ENCODE measurements at regions not wholly inside any gene's neighbourhood (a gene's known extent, or its start where the extent isn't known, plus 50 kb on each side); places are given as distances from the start of the nearest gene placed in this dataset.
"Not testable (repeated sequence)": the region's sequence is repeated elsewhere in the genome, so short reads cannot be mapped to it uniquely, and the experiment has no call there.

DNA sequence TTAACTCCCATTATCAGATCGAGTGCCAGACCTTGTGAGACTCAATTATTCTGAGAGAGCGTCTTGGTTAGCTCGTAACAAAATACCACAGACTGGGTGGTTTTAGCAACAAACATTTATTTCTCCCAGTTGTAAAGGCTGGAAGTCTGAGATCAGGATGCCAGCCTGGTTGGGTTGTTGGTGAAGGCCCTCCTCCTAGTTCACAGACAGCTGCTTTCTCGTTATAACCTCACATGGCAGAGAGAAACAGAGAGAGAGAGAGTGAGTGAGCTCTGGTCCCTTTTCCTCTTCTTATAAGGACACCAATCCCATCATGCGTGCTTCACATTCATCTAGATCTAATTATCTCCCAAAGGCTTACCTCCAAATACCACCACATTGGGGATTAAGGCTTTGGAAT, 114.2 kb upstream of the SLC24A2 start:
- no peak overlapping the region for H3K4me3 ChIP-seq
- ATAC-seq = no peak
- no peaks in the 10 kb centered on the region for H3K4me1 ChIP-seq
- intact Hi-C loops (cut with DNase I) = no loop called here
- H3K36me3 ChIP-seq (ENCODE audit: insufficient read depth in 1 of 2, low read depth in 1 of 2) = no peaks in the 10 kb centered on the region
- peaks cover 0 to 2% (median 0%) of the 10 kb centered on the region in 3 donors for H3K27me3 ChIP-seq (ENCODE audit: insufficient read depth in 3 of 3, low read length in 2 of 3)
- WGBS, 3 donors = 50 to 53% (median 53%) methylated on average over 5 of the region's 5 CpGs
- TF ChIP-seq, protein P1, sequence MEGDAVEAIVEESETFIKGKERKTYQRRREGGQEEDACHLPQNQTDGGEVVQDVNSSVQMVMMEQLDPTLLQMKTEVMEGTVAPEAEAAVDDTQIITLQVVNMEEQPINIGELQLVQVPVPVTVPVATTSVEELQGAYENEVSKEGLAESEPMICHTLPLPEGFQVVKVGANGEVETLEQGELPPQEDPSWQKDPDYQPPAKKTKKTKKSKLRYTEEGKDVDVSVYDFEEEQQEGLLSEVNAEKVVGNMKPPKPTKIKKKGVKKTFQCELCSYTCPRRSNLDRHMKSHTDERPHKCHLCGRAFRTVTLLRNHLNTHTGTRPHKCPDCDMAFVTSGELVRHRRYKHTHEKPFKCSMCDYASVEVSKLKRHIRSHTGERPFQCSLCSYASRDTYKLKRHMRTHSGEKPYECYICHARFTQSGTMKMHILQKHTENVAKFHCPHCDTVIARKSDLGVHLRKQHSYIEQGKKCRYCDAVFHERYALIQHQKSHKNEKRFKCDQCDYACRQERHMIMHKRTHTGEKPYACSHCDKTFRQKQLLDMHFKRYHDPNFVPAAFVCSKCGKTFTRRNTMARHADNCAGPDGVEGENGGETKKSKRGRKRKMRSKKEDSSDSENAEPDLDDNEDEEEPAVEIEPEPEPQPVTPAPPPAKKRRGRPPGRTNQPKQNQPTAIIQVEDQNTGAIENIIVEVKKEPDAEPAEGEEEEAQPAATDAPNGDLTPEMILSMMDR (IDR thresholded peaks at IDR 0.05) = no peak
- no peaks in the 10 kb centered on the region for H3K9me3 ChIP-seq
- H3K27ac ChIP-seq = no peak overlapping the region
- DNase-seq = no peak

DNA sequence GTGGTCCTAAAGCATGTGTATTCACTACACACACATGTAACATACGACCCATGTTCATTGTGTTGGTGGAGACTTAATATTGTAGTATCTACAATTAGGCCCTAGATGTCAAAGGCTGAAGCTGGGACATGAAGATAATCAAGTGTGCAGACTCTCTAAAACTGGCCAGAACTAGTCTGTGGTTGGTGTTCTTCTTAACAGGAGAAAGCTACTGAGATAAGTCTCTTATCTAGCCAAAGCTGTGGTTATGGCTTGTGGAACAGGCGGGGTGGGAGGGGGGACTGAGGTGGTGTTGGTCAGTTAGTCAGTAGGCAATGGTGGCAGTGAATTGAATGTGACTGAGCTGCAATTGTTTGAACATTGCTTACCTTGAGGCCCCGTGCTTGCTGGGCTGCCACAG, 112.7 kb upstream of the SLC24A2 start:
- intact Hi-C loops (cut with DNase I) = no loop called here
- Histone ChIP-seq H3K9me3 (no peaks in the 10 kb centered on the region), H3K27ac (no peak overlapping the region), H3K36me3 (ENCODE audit: insufficient read depth in 1 of 2, low read depth in 1 of 2) (no peaks in the 10 kb centered on the region), H3K4me3 (no peak overlapping the region), H3K4me1 (no peaks in the 10 kb centered on the region), H3K27me3 (ENCODE audit: insufficient read depth in 3 of 3, low read length in 2 of 3) (peaks cover 0 to 2% (median 0%) of the 10 kb centered on the region in 3 donors)
- no peak for ATAC-seq
- 86 to 97% (median 93%) methylated on average over 3 of the region's 3 CpGs for WGBS, 3 donors
- no peak for DNase-seq
- TF ChIP-seq, protein P1 (IDR thresholded peaks at IDR 0.05) = no peak

DNA sequence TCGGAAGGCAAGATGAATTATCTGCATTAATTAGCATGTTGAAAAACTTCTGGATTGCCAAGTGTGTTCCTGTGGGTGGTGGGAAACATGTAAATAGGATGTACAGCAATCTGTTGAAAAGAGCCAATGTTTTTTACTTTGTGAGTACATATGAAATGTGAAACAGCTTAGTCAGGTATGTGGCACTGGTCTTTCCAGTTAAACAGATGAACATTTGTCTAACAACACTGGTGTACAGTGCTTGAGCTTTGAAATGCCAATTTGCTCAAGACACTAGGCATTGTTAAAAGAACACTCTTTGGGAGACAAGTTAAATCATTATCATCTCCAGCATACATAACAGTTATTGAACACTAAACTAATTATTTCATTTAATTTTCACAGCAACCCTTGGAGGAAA, 107.3 kb upstream of the SLC24A2 start:
- no peaks in the 10 kb centered on the region for H3K9me3 ChIP-seq
- no peak for DNase-seq
- 37 to 77% (median 54%) methylated on average over 1 of the region's 1 CpG for WGBS, 3 donors
- H3K4me1 ChIP-seq = no peaks in the 10 kb centered on the region
- no peak overlapping the region for H3K4me3 ChIP-seq
- no peaks in the 10 kb centered on the region for H3K27me3 ChIP-seq (ENCODE audit: insufficient read depth in 3 of 3, low read length in 2 of 3)
- H3K27ac ChIP-seq = no peak overlapping the region
- ATAC-seq = no peak
- TF ChIP-seq, protein P1 (IDR thresholded peaks at IDR 0.05) = no peak
- intact Hi-C loops (cut with DNase I) = no loop called here
- no peaks in the 10 kb centered on the region for H3K36me3 ChIP-seq (ENCODE audit: insufficient read depth in 1 of 2, low read depth in 1 of 2)

DNA sequence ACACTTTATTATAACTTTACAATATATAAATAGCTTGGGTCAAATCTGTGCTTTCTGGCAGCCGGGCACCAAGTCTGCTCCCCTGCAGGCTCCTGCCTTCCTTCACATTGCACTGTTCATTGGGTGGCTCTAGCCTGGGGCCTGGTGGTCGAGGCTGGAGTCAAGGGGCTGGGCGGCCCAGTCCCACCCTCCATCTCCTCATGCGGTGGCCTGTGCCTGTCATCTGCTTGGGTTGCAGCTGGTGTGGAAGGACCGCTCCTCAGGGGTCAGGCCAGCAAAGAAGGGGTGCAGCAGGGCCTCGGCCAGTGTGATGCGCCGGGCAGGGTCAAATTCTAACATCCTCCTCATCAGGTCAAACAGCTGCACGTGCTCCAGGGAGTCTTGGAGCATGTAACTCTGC, 106.7 kb upstream of the SLC24A2 start:
- H3K27me3 ChIP-seq (ENCODE audit: insufficient read depth in 3 of 3, low read length in 2 of 3); H3K9me3 ChIP-seq; intact Hi-C loops (cut with DNase I); H3K4me1 ChIP-seq; H3K36me3 ChIP-seq (ENCODE audit: insufficient read depth in 1 of 2, low read depth in 1 of 2); DNase-seq; ATAC-seq; H3K27ac ChIP-seq; H3K4me3 ChIP-seq: not testable (repeated sequence)
- WGBS, 3 donors = 55 to 74% (median 61%) methylated on average over 8 to 9 of the region's 9 CpGs

DNA sequence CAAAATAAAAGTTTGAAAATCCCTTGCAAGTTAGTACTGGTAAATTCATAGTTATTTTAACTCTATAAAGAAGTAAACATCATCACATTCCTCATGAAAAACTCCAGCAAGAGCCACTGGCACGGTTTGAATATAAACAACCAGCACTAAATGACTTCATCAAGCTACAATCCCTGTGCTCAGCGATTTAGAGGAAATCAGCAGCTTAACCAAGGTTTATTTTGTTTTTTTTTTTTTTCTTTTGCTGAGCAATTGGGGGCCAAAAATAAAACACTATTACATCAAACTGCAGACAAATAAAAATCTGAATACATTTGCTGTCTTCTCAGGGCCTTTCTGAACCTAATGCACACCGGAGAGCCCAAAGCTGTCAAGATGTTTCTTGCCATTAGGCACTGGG, 106.2 kb upstream of the SLC24A2 start:
- 10 to 30% (median 17%) methylated on average over 3 of the region's 3 CpGs for WGBS, 3 donors
- Histone ChIP-seq H3K4me1 (no peaks in the 10 kb centered on the region), H3K36me3 (ENCODE audit: insufficient read depth in 1 of 2, low read depth in 1 of 2) (no peaks in the 10 kb centered on the region), H3K9me3 (no peaks in the 10 kb centered on the region), H3K4me3 (no peak overlapping the region), H3K27me3 (ENCODE audit: insufficient read depth in 3 of 3, low read length in 2 of 3) (no peaks in the 10 kb centered on the region), H3K27ac (no peak overlapping the region)
- no peak for ATAC-seq
- TF ChIP-seq, protein P1 (IDR thresholded peaks at IDR 0.05) = no peak
- intact Hi-C loops (cut with DNase I) = no loop called here
- no peak for DNase-seq

Data from psoas muscle (tissue), 7 donors.